ENCODE measurements at regions not wholly inside any gene's neighbourhood (a gene's known extent, or its start where the extent isn't known, plus 50 kb on each side); places are given as distances from the start of the nearest gene placed in this dataset.

- no peak overlapping the region for H3K4me3 ChIP-seq (replicated peaks; ENCODE audit: insufficient read depth, low read length)
- H3K27ac ChIP-seq (replicated peaks), result no peak overlapping the region
- H3K27me3 ChIP-seq (ENCODE audit: insufficient read depth, poor library complexity, severe bottlenecking), result no peaks in the 10 kb centered on the region
- DNase-seq (ENCODE audit: low read depth in 1 of 2, low spot score in 1 of 2), result peak in 1 of 2 experiments; percentile 20
- TF ChIP-seq, protein P1, sequence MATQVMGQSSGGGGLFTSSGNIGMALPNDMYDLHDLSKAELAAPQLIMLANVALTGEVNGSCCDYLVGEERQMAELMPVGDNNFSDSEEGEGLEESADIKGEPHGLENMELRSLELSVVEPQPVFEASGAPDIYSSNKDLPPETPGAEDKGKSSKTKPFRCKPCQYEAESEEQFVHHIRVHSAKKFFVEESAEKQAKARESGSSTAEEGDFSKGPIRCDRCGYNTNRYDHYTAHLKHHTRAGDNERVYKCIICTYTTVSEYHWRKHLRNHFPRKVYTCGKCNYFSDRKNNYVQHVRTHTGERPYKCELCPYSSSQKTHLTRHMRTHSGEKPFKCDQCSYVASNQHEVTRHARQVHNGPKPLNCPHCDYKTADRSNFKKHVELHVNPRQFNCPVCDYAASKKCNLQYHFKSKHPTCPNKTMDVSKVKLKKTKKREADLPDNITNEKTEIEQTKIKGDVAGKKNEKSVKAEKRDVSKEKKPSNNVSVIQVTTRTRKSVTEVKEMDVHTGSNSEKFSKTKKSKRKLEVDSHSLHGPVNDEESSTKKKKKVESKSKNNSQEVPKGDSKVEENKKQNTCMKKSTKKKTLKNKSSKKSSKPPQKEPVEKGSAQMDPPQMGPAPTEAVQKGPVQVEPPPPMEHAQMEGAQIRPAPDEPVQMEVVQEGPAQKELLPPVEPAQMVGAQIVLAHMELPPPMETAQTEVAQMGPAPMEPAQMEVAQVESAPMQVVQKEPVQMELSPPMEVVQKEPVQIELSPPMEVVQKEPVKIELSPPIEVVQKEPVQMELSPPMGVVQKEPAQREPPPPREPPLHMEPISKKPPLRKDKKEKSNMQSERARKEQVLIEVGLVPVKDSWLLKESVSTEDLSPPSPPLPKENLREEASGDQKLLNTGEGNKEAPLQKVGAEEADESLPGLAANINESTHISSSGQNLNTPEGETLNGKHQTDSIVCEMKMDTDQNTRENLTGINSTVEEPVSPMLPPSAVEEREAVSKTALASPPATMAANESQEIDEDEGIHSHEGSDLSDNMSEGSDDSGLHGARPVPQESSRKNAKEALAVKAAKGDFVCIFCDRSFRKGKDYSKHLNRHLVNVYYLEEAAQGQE (IDR thresholded peaks at IDR 0.05; ENCODE audit: insufficient replicate concordance, low read depth), result no peak
- no peak for TF ChIP-seq POLR2AphosphoS5 (IDR thresholded peaks at IDR 0.05; ENCODE audit: low read depth)
- no peak for TF ChIP-seq CTCF (IDR thresholded peaks at IDR 0.05; ENCODE audit: insufficient read depth, low read length)
- no peak for TF ChIP-seq GABPA (IDR thresholded peaks at IDR 0.05; ENCODE audit: low read depth)
- no peak for TF ChIP-seq SPI1 (IDR thresholded peaks at IDR 0.05; ENCODE audit: borderline replicate concordance, low read depth)
Measured at GRCh38 chr16:35298460-35299243, 1839.2 kb downstream of the TP53TG3F start.

DNA sequence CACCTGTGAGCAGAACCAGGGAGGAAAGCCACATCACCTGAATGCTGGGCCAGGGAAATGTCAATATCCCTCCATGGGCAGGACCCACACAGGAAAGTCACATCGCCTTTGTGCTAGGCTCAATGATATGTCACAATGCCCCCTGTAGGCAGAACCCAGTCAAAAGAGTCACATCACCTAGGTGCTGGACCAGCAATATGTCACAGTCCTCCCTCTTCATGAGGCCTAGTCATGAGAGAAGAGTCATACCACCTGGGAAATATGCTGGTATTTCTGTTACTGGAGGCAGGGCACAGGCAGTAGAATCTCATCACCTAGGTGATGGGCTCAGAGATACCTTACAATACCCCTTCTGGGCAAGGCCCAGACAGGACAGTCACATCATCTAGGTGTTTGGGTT lies 1843.4 kb downstream of the TP53TG3F start:
- Histone ChIP-seq H3K27ac (replicated peaks) (no peak overlapping the region), H3K4me3 (replicated peaks; ENCODE audit: insufficient read depth, low read length) (no peak overlapping the region), H3K27me3 (ENCODE audit: insufficient read depth, poor library complexity, severe bottlenecking) (no peaks in the 10 kb centered on the region)
- no peak for DNase-seq (ENCODE audit: low read depth in 1 of 2, low spot score in 1 of 2)
- TF ChIP-seq GABPA (IDR thresholded peaks at IDR 0.05; ENCODE audit: low read depth) (no peak), CTCF (IDR thresholded peaks at IDR 0.05; ENCODE audit: insufficient read depth, low read length) (no peak), POLR2AphosphoS5 (IDR thresholded peaks at IDR 0.05; ENCODE audit: low read depth) (no peak), SPI1 (IDR thresholded peaks at IDR 0.05; ENCODE audit: borderline replicate concordance, low read depth) (no peak)
- TF ChIP-seq, protein P1 (IDR thresholded peaks at IDR 0.05; ENCODE audit: insufficient replicate concordance, low read depth), result no peak

- TF ChIP-seq, protein P1 (IDR thresholded peaks at IDR 0.05; ENCODE audit: insufficient replicate concordance, low read depth), result no peak
- TF ChIP-seq GABPA (IDR thresholded peaks at IDR 0.05; ENCODE audit: low read depth) (no peak), SPI1 (IDR thresholded peaks at IDR 0.05; ENCODE audit: borderline replicate concordance, low read depth) (no peak), POLR2AphosphoS5 (IDR thresholded peaks at IDR 0.05; ENCODE audit: low read depth) (no peak), CTCF (IDR thresholded peaks at IDR 0.05; ENCODE audit: insufficient read depth, low read length) (no peak)
- H3K27ac ChIP-seq (replicated peaks), result no peak overlapping the region
- H3K4me3 ChIP-seq (replicated peaks; ENCODE audit: insufficient read depth, low read length), result no peak overlapping the region
- no peak for DNase-seq (ENCODE audit: low read depth in 1 of 2, low spot score in 1 of 2)
- no peaks in the 10 kb centered on the region for H3K27me3 ChIP-seq (ENCODE audit: insufficient read depth, poor library complexity, severe bottlenecking)
Measured at GRCh38 chr16:35305476-35305875, 1846.1 kb downstream of the TP53TG3F start.
